GM21825 (cell line): ENCODE measurements at regions not wholly inside any gene's neighbourhood (a gene's known extent, or its start where the extent isn't known, plus 50 kb on each side); places are given as distances from the start of the nearest gene placed in this dataset.

Experiments used
- ATAC-seq: cut with Tn5 transposase; IDR thresholded peaks from one replicate; pipeline ENCODE4 v1.9.1; 2021; ENCODE audit warnings: mild to moderate bottlenecking, moderate library complexity; ENCODE audit not compliant: unreplicated experiment

DNA sequence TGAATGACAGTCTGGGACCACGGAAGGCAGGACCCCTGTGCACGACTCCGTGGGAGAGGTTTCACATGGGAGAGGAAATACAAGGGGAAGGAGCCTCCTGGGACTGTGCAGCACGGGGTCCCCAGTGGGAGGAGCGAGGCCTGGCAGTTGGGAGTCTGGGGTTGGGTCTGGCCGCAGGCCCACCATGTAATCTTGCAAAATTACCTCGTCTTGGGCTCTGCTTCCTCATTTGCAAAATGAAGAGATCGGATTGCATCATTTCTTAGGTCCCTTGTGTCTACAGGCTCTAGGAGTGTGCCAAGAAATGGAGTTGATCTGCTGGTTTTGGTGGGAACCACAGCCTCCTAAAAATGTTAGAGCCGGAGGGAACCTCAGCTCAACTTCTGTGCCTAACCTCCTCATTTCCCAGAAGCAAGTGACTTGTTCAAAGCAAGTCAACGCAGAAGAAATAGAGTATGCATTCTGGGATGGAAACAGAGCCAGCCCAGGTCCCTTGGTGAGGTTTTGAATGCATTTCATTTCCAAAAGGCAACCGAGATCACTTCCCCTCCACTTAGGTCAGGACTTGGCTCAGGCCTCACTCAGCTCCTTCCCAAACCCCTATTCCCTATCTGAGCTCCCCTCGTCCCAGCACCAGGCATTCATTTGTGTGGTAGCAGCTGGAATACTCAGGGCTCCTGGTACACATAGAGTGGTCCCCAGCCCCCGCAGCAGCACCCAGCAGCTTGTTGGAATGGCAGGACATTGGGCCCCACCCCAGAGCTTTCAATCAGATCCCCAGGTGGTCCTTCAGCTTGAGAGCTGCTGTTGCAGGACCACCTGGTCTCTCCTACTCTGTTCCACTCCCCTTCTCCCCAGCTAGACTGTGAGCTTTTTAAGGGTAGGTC, 267.7 kb downstream of the XXYLT1 start:
- no peak for ATAC-seq

GRCh38 chr3:195003893-195004289, 267.1 kb downstream of the XXYLT1 start:
- no peak for ATAC-seq

- no peak for ATAC-seq
Measured at GRCh38 chr3:195004512-195005250, 266.3 kb downstream of the XXYLT1 start.

- ATAC-seq: no peak
Measured at GRCh38 chr3:195005251-195005620, 265.7 kb downstream of the XXYLT1 start.

- ATAC-seq: no peak
Measured at GRCh38 chr3:195005759-195006510, 265.0 kb downstream of the XXYLT1 start.

GRCh38 chr3:195007151-195007550, 263.8 kb downstream of the XXYLT1 start:
- ATAC-seq: no peak

GRCh38 chr3:195007766-195008165, 263.2 kb downstream of the XXYLT1 start:
- ATAC-seq: no peak

- ATAC-seq: no peak
Measured at GRCh38 chr3:195008816-195009215, 262.1 kb downstream of the XXYLT1 start.

- ATAC-seq: no peak
Measured at GRCh38 chr3:195009616-195010015, 261.3 kb downstream of the XXYLT1 start.

- no peak for ATAC-seq
Measured at GRCh38 chr3:195010551-195011100, 260.3 kb downstream of the XXYLT1 start.

- no peak for ATAC-seq
Measured at GRCh38 chr3:195011231-195011834, 259.6 kb downstream of the XXYLT1 start.

DNA sequence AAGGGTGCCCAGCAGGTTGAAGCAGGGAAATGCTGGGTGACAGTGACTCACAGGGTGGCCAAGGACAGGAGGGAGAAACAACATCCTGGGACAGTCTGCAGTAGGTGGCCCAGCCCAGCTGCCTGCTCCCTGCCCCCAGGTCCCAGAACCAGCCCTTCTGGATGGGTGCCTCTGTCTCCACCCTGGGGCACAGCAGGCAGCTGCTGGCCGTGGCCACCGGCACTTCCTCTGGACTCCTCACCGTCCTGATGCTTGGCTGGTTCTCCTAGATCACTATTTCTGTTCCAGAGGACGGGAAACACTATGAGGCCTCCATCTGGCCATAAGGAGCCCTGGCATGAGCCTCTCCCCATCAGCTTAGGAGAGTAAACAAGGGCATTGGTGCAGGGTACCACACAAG, 258.9 kb downstream of the XXYLT1 start:
- ATAC-seq: no peak

- no peak for ATAC-seq
Measured at GRCh38 chr3:195012571-195012970, 258.4 kb downstream of the XXYLT1 start.

GRCh38 chr3:195013411-195014361, 257.3 kb downstream of the XXYLT1 start:
- no peak for ATAC-seq

- ATAC-seq: no peak
Measured at GRCh38 chr3:195015021-195015420, 255.9 kb downstream of the XXYLT1 start.

GRCh38 chr3:195017151-195017550, 253.8 kb downstream of the XXYLT1 start:
- no peak for ATAC-seq
